HEK293 (cell line): ENCODE measurements at regions not wholly inside any gene's neighbourhood (a gene's known extent, or its start where the extent isn't known, plus 50 kb on each side); places are given as distances from the start of the nearest gene placed in this dataset.

Experiments
- KLF9 ChIP-seq: fragments of 450-650 bp; formaldehyde crosslinking; IDR thresholded peaks from 2 replicates; pipeline ENCODE4 v1.5.1; 2016; ENCODE audit warnings: missing biosample characterization, missing genetic modification characterization, low read depth
- MYNN ChIP-seq: fragments of 450-650 bp; formaldehyde crosslinking; IDR thresholded peaks from 2 replicates; pipeline ENCODE4 v1.5.1; 2016; ENCODE audit warnings: missing biosample characterization, missing genetic modification characterization, borderline replicate concordance
- REPIN1 ChIP-seq: fragments of 450-650 bp; formaldehyde crosslinking; IDR thresholded peaks from 2 replicates; pipeline ENCODE4 v1.5.1; 2017; ENCODE audit warnings: missing biosample characterization, missing genetic modification characterization, low read depth
- YY1 ChIP-seq: fragments of 450-650 bp; formaldehyde crosslinking; IDR thresholded peaks from 2 replicates; pipeline ENCODE4 v1.5.1; 2018; ENCODE audit warnings: missing biosample characterization, missing genetic modification characterization
- ZBTB7A ChIP-seq: fragments of 450-650 bp; formaldehyde crosslinking; IDR thresholded peaks from 2 replicates; pipeline ENCODE4 v1.5.1; 2016; ENCODE audit warnings: low read depth, missing biosample characterization, missing genetic modification characterization
- ZNF174 ChIP-seq: fragments of 450-650 bp; formaldehyde crosslinking; IDR thresholded peaks from 2 replicates; pipeline ENCODE4 v1.5.0; 2017; ENCODE audit warnings: missing biosample characterization, mild to moderate bottlenecking, missing genetic modification characterization
- ZNF19 ChIP-seq: fragments of 450-650 bp; formaldehyde crosslinking; IDR thresholded peaks from 2 replicates; pipeline ENCODE4; 2016; ENCODE audit warnings: missing biosample characterization, missing genetic modification characterization, low read depth
- ZNF292 ChIP-seq: fragments of 450-650 bp; formaldehyde crosslinking; IDR thresholded peaks from 2 replicates; pipeline ENCODE4 v1.5.1; 2016; ENCODE audit warnings: low read depth, missing biosample characterization, missing genetic modification characterization, borderline replicate concordance
- ZNF560 ChIP-seq: fragments of 450-650 bp; formaldehyde crosslinking; IDR thresholded peaks from 2 replicates; pipeline ENCODE4 v1.5.1; 2017; ENCODE audit warnings: missing biosample characterization, missing genetic modification characterization, borderline replicate concordance
- TF ChIP-seq, protein P1 (sequence below): fragments of 450-650 bp; formaldehyde crosslinking; IDR thresholded peaks from 2 replicates; pipeline ENCODE4 v1.5.1; 2016; ENCODE audit warnings: missing biosample characterization, missing genetic modification characterization
- TF ChIP-seq, protein P2 (sequence below): fragments of 450-650 bp; formaldehyde crosslinking; IDR thresholded peaks from 2 replicates; pipeline ENCODE4 v1.5.1; 2016; ENCODE audit warnings: missing biosample characterization, missing genetic modification characterization
- TF ChIP-seq, protein P3 (sequence below): fragments of 450-650 bp; formaldehyde crosslinking; IDR thresholded peaks from 2 replicates; pipeline ENCODE4 v1.5.1; 2016; ENCODE audit warnings: missing biosample characterization, missing genetic modification characterization

DNA sequence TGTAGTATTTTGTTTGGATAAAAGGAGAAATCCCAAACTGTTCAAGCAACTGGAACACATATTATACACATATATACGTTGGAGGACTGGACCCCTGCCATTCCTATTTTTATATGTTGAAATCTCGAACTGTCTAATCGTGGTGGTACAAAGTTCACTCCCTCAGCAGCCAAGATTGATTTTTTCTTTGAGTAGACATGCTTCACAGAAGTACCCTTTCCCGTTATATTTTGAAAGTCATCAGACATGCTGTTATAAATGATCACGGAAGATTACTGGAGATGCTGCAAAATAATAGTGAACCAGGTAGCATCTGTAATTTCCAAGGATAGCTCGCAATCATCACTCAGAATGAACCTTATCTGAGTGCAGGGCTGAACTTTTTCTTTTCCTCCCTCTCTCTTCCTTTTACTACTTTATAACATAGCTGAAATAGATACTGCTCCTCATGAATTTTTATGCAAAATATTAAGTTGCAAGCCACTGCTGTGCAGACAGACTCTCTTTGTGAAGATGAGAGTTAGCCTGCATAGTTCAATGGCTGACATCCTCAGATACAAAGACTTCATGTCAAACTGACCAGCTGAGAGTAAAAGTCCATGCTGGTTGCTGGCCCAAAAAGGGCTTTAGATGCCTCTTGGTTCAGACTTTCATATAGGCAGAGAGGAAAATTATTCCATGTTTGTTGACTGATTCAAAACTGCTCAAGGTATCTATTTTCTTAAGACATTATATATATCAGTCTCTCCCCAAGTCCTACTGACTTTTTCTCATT, 451.9 kb downstream of the TMEM38B start:
- TF ChIP-seq REPIN1 (no peak), ZBTB7A (no peak), KLF9 (no peak), ZNF560 (tag by site-specific recombination) (no peak), ZNF174 (tag by site-specific recombination) (no peak), ZNF292 (no peak), YY1 (tag by site-specific recombination) (no peak), MYNN (no peak), ZNF19 (no peak)
- TF ChIP-seq, protein P1, sequence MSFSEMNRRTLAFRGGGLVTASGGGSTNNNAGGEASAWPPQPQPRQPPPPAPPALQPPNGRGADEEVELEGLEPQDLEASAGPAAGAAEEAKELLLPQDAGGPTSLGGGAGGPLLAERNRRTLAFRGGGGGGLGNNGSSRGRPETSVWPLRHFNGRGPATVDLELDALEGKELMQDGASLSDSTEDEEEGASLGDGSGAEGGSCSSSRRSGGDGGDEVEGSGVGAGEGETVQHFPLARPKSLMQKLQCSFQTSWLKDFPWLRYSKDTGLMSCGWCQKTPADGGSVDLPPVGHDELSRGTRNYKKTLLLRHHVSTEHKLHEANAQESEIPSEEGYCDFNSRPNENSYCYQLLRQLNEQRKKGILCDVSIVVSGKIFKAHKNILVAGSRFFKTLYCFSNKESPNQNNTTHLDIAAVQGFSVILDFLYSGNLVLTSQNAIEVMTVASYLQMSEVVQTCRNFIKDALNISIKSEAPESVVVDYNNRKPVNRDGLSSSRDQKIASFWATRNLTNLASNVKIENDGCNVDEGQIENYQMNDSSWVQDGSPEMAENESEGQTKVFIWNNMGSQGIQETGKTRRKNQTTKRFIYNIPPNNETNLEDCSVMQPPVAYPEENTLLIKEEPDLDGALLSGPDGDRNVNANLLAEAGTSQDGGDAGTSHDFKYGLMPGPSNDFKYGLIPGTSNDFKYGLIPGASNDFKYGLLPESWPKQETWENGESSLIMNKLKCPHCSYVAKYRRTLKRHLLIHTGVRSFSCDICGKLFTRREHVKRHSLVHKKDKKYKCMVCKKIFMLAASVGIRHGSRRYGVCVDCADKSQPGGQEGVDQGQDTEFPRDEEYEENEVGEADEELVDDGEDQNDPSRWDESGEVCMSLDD: no peak
- TF ChIP-seq, protein P2, sequence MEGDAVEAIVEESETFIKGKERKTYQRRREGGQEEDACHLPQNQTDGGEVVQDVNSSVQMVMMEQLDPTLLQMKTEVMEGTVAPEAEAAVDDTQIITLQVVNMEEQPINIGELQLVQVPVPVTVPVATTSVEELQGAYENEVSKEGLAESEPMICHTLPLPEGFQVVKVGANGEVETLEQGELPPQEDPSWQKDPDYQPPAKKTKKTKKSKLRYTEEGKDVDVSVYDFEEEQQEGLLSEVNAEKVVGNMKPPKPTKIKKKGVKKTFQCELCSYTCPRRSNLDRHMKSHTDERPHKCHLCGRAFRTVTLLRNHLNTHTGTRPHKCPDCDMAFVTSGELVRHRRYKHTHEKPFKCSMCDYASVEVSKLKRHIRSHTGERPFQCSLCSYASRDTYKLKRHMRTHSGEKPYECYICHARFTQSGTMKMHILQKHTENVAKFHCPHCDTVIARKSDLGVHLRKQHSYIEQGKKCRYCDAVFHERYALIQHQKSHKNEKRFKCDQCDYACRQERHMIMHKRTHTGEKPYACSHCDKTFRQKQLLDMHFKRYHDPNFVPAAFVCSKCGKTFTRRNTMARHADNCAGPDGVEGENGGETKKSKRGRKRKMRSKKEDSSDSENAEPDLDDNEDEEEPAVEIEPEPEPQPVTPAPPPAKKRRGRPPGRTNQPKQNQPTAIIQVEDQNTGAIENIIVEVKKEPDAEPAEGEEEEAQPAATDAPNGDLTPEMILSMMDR (tag by site-specific recombination): no peak
- TF ChIP-seq, protein P3, sequence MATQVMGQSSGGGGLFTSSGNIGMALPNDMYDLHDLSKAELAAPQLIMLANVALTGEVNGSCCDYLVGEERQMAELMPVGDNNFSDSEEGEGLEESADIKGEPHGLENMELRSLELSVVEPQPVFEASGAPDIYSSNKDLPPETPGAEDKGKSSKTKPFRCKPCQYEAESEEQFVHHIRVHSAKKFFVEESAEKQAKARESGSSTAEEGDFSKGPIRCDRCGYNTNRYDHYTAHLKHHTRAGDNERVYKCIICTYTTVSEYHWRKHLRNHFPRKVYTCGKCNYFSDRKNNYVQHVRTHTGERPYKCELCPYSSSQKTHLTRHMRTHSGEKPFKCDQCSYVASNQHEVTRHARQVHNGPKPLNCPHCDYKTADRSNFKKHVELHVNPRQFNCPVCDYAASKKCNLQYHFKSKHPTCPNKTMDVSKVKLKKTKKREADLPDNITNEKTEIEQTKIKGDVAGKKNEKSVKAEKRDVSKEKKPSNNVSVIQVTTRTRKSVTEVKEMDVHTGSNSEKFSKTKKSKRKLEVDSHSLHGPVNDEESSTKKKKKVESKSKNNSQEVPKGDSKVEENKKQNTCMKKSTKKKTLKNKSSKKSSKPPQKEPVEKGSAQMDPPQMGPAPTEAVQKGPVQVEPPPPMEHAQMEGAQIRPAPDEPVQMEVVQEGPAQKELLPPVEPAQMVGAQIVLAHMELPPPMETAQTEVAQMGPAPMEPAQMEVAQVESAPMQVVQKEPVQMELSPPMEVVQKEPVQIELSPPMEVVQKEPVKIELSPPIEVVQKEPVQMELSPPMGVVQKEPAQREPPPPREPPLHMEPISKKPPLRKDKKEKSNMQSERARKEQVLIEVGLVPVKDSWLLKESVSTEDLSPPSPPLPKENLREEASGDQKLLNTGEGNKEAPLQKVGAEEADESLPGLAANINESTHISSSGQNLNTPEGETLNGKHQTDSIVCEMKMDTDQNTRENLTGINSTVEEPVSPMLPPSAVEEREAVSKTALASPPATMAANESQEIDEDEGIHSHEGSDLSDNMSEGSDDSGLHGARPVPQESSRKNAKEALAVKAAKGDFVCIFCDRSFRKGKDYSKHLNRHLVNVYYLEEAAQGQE (tag by site-specific recombination): no peak
